K562 (cell line): ENCODE measurements at regions not wholly inside any gene's neighbourhood (a gene's known extent, or its start where the extent isn't known, plus 50 kb on each side); places are given as distances from the start of the nearest gene placed in this dataset.

Experiments
- ATAC-seq: fragments of 200-7000 bp; cut with Tn5 transposase; 3 replicates; pipeline ENCODE4 v1.9.1; 2020; ENCODE audit warnings: moderate library complexity
- BruUV-seq: library from RNA; stranded (reverse); fragments of 400-500 nt; replicated peaks from 2 replicates; lab custom pipeline; 2021; lab: Mats Ljungman, UMichigan
- CTCF ChIA-PET: fragments of 300-600 bp; formaldehyde crosslinking; extraction: SDS; loops from one replicate; lab custom pipeline; 2021; ENCODE audit warnings: low intra/inter-chr PET ratio; lab: Yijun Ruan, JAX
- POLR2A ChIA-PET: fragments of 300-600, 350-650 bp; sonication (Branson Sonifier 250); formaldehyde crosslinking; extraction: SDS; loops from one replicate; lab custom pipeline; 2021; ENCODE audit warnings: antibody characterized with exemption, inconsistent platforms; lab: Yijun Ruan, JAX
- DNase-seq, 4 experiments: peaks; one replicate each; pipeline versions ENCODE4 v3.0.0 to v3.0.0-alpha.2; 2011 to 2018; ENCODE audit warnings: low spot score in 3 of 4, mixed read lengths in 3 of 4; ENCODE audit errors: extremely low read depth in 1 of 4
- FAIRE-seq: peaks from 2 replicates; lab custom pipeline; 2011; peaks lifted over from hg19 to GRCh38; lab: Jason Lieb, UNC
- H2AFZ ChIP-seq: 2 replicates; pipeline ENCODE4 v1.6.0; 2011; ENCODE audit warnings: low read depth, low read length, control low read depth, inconsistent platforms
- H3K27ac ChIP-seq: fragments of 200-600 bp; 3 replicates; pipeline ENCODE4 v1.8.0; 2011; ENCODE audit warnings: low read depth, mild to moderate bottlenecking, control low read depth, inconsistent platforms, low read length, moderate library complexity, mixed read lengths; ENCODE audit errors: extremely low read depth
- H3K27me3 ChIP-seq, 2 experiments: fragments of 300-600 bp in 1 of 2; 2 replicates in 1 of 2; 3 replicates in 1 of 2; pipeline versions ENCODE4 v1.6.0 to v1.8.0; 2011; ENCODE audit warnings: inconsistent platforms in 2 of 2, low read length in 2 of 2, mild to moderate bottlenecking in 1 of 2, mixed read lengths in 1 of 2, moderate library complexity in 1 of 2; ENCODE audit not compliant: control insufficient read depth in 2 of 2, insufficient read depth in 2 of 2
- H3K36me3 ChIP-seq: fragments of 300-600 bp; 3 replicates; pipeline ENCODE4 v1.8.0; 2011; ENCODE audit warnings: mild to moderate bottlenecking, low read length, inconsistent platforms; ENCODE audit not compliant: control insufficient read depth, insufficient read depth
- H3K4me1 ChIP-seq, 2 experiments: fragments of 200-600 bp in 1 of 2; replicated peaks in 1 of 2; 2 replicates in 1 of 2; 3 replicates in 1 of 2; pipeline versions ENCODE4 v1.5.1 to v1.8.0; 2011; ENCODE audit warnings: inconsistent platforms in 2 of 2, low read length in 2 of 2, mild to moderate bottlenecking in 1 of 2, mixed read lengths in 1 of 2, moderate library complexity in 1 of 2; ENCODE audit not compliant: control insufficient read depth in 2 of 2, insufficient read depth in 2 of 2
- H3K4me2 ChIP-seq: 2 replicates; pipeline ENCODE4 v1.6.1; 2011; ENCODE audit warnings: low read length, control low read depth, inconsistent platforms, mixed read lengths; ENCODE audit not compliant: insufficient read depth
- H3K4me3 ChIP-seq: fragments of 200-600 bp; sonication (generic), shearing (Covaris generic); 2 replicates; pipeline ENCODE4 v1.5.1; 2016; ENCODE audit warnings: control low read depth, inconsistent platforms
- H3K79me2 ChIP-seq: fragments of 200-600 bp; 3 replicates; pipeline ENCODE4 v1.8.0; 2011; ENCODE audit warnings: low read length, inconsistent platforms; ENCODE audit not compliant: control insufficient read depth, insufficient read depth
- H3K9ac ChIP-seq, 2 experiments: 2 replicates each; pipeline versions ENCODE4 v1.6.0 to v1.6.1; 2011; ENCODE audit warnings: low read depth in 2 of 2, low read length in 2 of 2, control low read depth in 1 of 2, inconsistent platforms in 1 of 2, mild to moderate bottlenecking in 1 of 2, mixed read lengths in 1 of 2; ENCODE audit not compliant: insufficient read depth in 1 of 2
- H3K9me1 ChIP-seq: one replicate; pipeline ENCODE4 v1.6.0; 2011; ENCODE audit warnings: inconsistent platforms, mild to moderate bottlenecking, low read length, moderate library complexity; ENCODE audit not compliant: control insufficient read depth, insufficient read depth
- H3K9me3 ChIP-seq: replicated peaks from 2 replicates; pipeline ENCODE4 v1.5.1; 2011; ENCODE audit warnings: low read depth, low read length, inconsistent platforms; ENCODE audit not compliant: control insufficient read depth, insufficient read depth
- H4K20me1 ChIP-seq: replicated peaks from 2 replicates; pipeline ENCODE4 v1.6.1; 2011; ENCODE audit warnings: low read length, inconsistent platforms, mixed read lengths; ENCODE audit not compliant: control insufficient read depth, insufficient read depth
- HMGXB4 ChIP-seq: sonication (generic); formaldehyde crosslinking; IDR thresholded peaks from 2 replicates; pipeline ENCODE4 v1.8.1; 2023; ENCODE audit warnings: mild to moderate bottlenecking, missing genetic modification reagents
- NCOA6 ChIP-seq: fragments of 450-650 bp; IDR thresholded peaks from 2 replicates; pipeline ENCODE4 v1.6.1; 2017; ENCODE audit warnings: mild to moderate bottlenecking
- SAFB2 ChIP-seq: fragments of 200-400 bp; formaldehyde crosslinking; IDR thresholded peaks from 2 replicates; pipeline ENCODE4 v1.6.1; 2018; ENCODE audit warnings: borderline replicate concordance, low read length, low read depth, moderate library complexity; ENCODE audit not compliant: severe bottlenecking
- ZNF444 ChIP-seq: fragments of 250-450 bp; sonication (Bioruptor Pico); IDR thresholded peaks from 2 replicates; pipeline ENCODE4 v1.4.0; 2020; ENCODE audit warnings: mild to moderate bottlenecking, moderate library complexity
- WGBS: fragments of 100-300 bp; shearing (Covaris generic); methylation state at CpG from one replicate; pipeline ENCODE4 v1.1.6; 2016; ENCODE audit warnings: low coverage, mixed read lengths; ENCODE audit not compliant: insufficient coverage; ENCODE audit errors: missing lambda C conversion rate; 5-methylcytosine and 5-hydroxymethylcytosine counted together
- in situ Hi-C: fragments of 300-500 bp; cut with MboI; formaldehyde crosslinking; loops from 4 replicates; pipeline ENCODE4 v1.15.0; 2018; ENCODE audit warnings: inconsistent platforms, mixed read lengths
- intact Hi-C: fragments of 100-400 bp; cut with micrococcal nuclease; formaldehyde crosslinking; loops from 2 replicates; pipeline ENCODE4 v1.14.2; 2022

- Histone ChIP-seq H4K20me1 (no peaks in the 10 kb centered on the region; the same call in 1 of the 2 replicates), H2AFZ (no peak overlapping the region), H3K9me3 (no peaks in the 10 kb centered on the region), H3K36me3 (no peaks in the 10 kb centered on the region), H3K9me1 (no peaks in the 10 kb centered on the region), H3K4me1 (no peaks in the 10 kb centered on the region), H3K27ac (no peak overlapping the region), H3K79me2 (no peaks in the 10 kb centered on the region), H3K4me2 (no peak overlapping the region), H3K9ac (no peak overlapping the region), H3K4me3 (no peak overlapping the region), H3K27me3 (peaks cover 5 to 13% of the 10 kb centered on the region in 2 experiments; a peak in 2 of 5 replicates)
- FAIRE-seq = no peak
- TF ChIP-seq HMGXB4 (CRISPR knock-in tag) = no peak
- TF ChIP-seq ZNF444 (CRISPR knock-in tag) = no peak
- TF ChIP-seq NCOA6 = no peak
- TF ChIP-seq SAFB2 = no peak
- in situ Hi-C loops = loop anchor here (25.0 kb wide), 1 partner anchor 503 kb away; the partner anchor contains the start of gene RHOB
- no TSS peak for BruUV-seq
- intact Hi-C loops = no loop called here
- under 1% methylated on average over 11 of the region's 13 CpGs for WGBS
- DNase-seq = no peak
- ChIA-PET POLR2A (no interaction called here), CTCF (no interaction called here)
- ATAC-seq = no peak
These were observed 103.7 kb downstream of the APOB start for GRCh38 chr2:20939931-20940795.
